Hepatocyte (in vitro differentiated cells): ENCODE measurements at regions not wholly inside any gene's neighbourhood (a gene's known extent, or its start where the extent isn't known, plus 50 kb on each side); places are given as distances from the start of the nearest gene placed in this dataset.

Source experiments
- DNase-seq: peaks from one replicate; pipeline ENCODE4 v3.0.0-alpha.2; 2016; ENCODE audit warnings: low spot score
- H2AFZ ChIP-seq: fragments of 200-600 bp; sonication (generic); 2 replicates; pipeline ENCODE4 v1.6.0; 2016; ENCODE audit warnings: antibody characterized with exemption, mild to moderate bottlenecking
- H3K27ac ChIP-seq: fragments of 200-600 bp; sonication (generic); 2 replicates; pipeline ENCODE4 v1.5.1; 2016; ENCODE audit warnings: mild to moderate bottlenecking
- H3K27me3 ChIP-seq: fragments of 200-600 bp; sonication (generic); 2 replicates; pipeline ENCODE4 v1.6.1; 2016
- H3K36me3 ChIP-seq: fragments of 200-600 bp; sonication (generic); replicated peaks from 2 replicates; pipeline ENCODE4 v1.5.1; 2016; ENCODE audit warnings: low read depth; ENCODE audit not compliant: insufficient read depth
- H3K4me1 ChIP-seq: fragments of 200-600 bp; sonication (generic); 2 replicates; pipeline ENCODE4 v1.5.1; 2016; ENCODE audit warnings: mild to moderate bottlenecking, moderate library complexity; ENCODE audit not compliant: insufficient read depth
- H3K4me2 ChIP-seq: fragments of 200-600 bp; sonication (generic); 2 replicates; pipeline ENCODE4 v1.6.0; 2016
- H3K4me3 ChIP-seq: fragments of 200-600 bp; sonication (generic); 2 replicates; pipeline ENCODE4 v1.5.1; 2016; ENCODE audit warnings: mild to moderate bottlenecking
- H3K79me2 ChIP-seq: fragments of 200-600 bp; sonication (generic); 2 replicates; pipeline ENCODE4 v1.6.0; 2017; ENCODE audit warnings: mild to moderate bottlenecking
- H3K9me2 ChIP-seq: fragments of 200-600 bp; sonication (generic); replicated peaks from 2 replicates; pipeline ENCODE4 v1.6.0; 2017; ENCODE audit warnings: mild to moderate bottlenecking; ENCODE audit not compliant: insufficient read depth
- H3K9me3 ChIP-seq: fragments of 200-600 bp; sonication (generic); 2 replicates; pipeline ENCODE4 v1.5.1; 2016; ENCODE audit warnings: low read depth, mild to moderate bottlenecking
- H4K20me1 ChIP-seq: fragments of 200-600 bp; sonication (generic); 2 replicates; pipeline ENCODE4 v1.6.0; 2016; ENCODE audit warnings: mild to moderate bottlenecking; ENCODE audit not compliant: insufficient read depth, poor library complexity, severe bottlenecking
- CTCF ChIP-seq: fragments of 200-600 bp; sonication (generic); IDR thresholded peaks from 2 replicates; pipeline ENCODE4 v1.5.1; 2016; ENCODE audit warnings: antibody characterized with exemption, mild to moderate bottlenecking; ENCODE audit not compliant: poor library complexity
- EZH2 ChIP-seq: fragments of 200-600 bp; sonication (generic); IDR thresholded peaks from 2 replicates; pipeline ENCODE4 v1.6.1; 2016; ENCODE audit warnings: antibody characterized with exemption, mild to moderate bottlenecking, borderline replicate concordance
- EZH2phosphoT487 ChIP-seq: fragments of 200-600 bp; sonication (generic); IDR thresholded peaks from one replicate; pipeline ENCODE4 v1.6.1; 2018; ENCODE audit warnings: antibody characterized with exemption, mild to moderate bottlenecking, low read depth, moderate library complexity; ENCODE audit not compliant: unreplicated experiment, severe bottlenecking
- WGBS: methylation state at CpG from one replicate; pipeline ENCODE4 v1.1.6; 2016; ENCODE audit warnings: low lambda C conversion rate; ENCODE audit errors: missing lambda C conversion rate; 5-methylcytosine and 5-hydroxymethylcytosine counted together

- no peak overlapping the region for H2AFZ ChIP-seq
- H3K36me3 ChIP-seq: no peaks in the 10 kb centered on the region
- WGBS: 94% methylated on average over 9 of the region's 9 CpGs
- H3K4me3 ChIP-seq: no peak overlapping the region
- H4K20me1 ChIP-seq: no peaks in the 10 kb centered on the region
- no peaks in the 10 kb centered on the region for H3K9me2 ChIP-seq
- DNase-seq: no peak
- TF ChIP-seq CTCF (no peak), EZH2 (no peak), EZH2phosphoT487 (no peak)
- H3K4me1 ChIP-seq: no peaks in the 10 kb centered on the region
- no peaks in the 10 kb centered on the region for H3K27me3 ChIP-seq
- H3K4me2 ChIP-seq: no peak overlapping the region
- H3K9me3 ChIP-seq: no peaks in the 10 kb centered on the region
- no peak overlapping the region for H3K27ac ChIP-seq
- no peaks in the 10 kb centered on the region for H3K79me2 ChIP-seq
Observed at GRCh38 chr15:66964791-66965190, 100.6 kb upstream of the SMAD3 start.

GRCh38 chr15:66965201-66965900 lies 100.1 kb upstream of the SMAD3 start:
- H3K9me3 ChIP-seq: no peaks in the 10 kb centered on the region
- H2AFZ ChIP-seq: no peak overlapping the region
- no peak overlapping the region for H3K4me3 ChIP-seq
- H3K36me3 ChIP-seq: no peaks in the 10 kb centered on the region
- no peaks in the 10 kb centered on the region for H4K20me1 ChIP-seq
- H3K27me3 ChIP-seq: no peaks in the 10 kb centered on the region
- no peak for DNase-seq
- H3K4me1 ChIP-seq: no peaks in the 10 kb centered on the region
- TF ChIP-seq EZH2phosphoT487 (no peak), EZH2 (no peak), CTCF (no peak)
- no peak overlapping the region for H3K27ac ChIP-seq
- no peaks in the 10 kb centered on the region for H3K79me2 ChIP-seq
- 95% methylated on average over 10 of the region's 10 CpGs for WGBS
- no peaks in the 10 kb centered on the region for H3K9me2 ChIP-seq
- H3K4me2 ChIP-seq: no peak overlapping the region

- H3K4me3 ChIP-seq: no peak overlapping the region
- H3K4me1 ChIP-seq: no peaks in the 10 kb centered on the region
- H3K27me3 ChIP-seq: no peaks in the 10 kb centered on the region
- H3K9me2 ChIP-seq: no peaks in the 10 kb centered on the region
- no peaks in the 10 kb centered on the region for H4K20me1 ChIP-seq
- no peak overlapping the region for H3K27ac ChIP-seq
- TF ChIP-seq EZH2phosphoT487 (no peak), EZH2 (no peak), CTCF (peak; percentile 20)
- no peak for DNase-seq
- H3K79me2 ChIP-seq: no peaks in the 10 kb centered on the region
- WGBS: 95% methylated on average over 2 of the region's 2 CpGs
- H3K4me2 ChIP-seq: no peak overlapping the region
- no peak overlapping the region for H2AFZ ChIP-seq
- H3K36me3 ChIP-seq: no peaks in the 10 kb centered on the region
- no peaks in the 10 kb centered on the region for H3K9me3 ChIP-seq
Observed at GRCh38 chr15:66966256-66966655, 99.1 kb upstream of the SMAD3 start.
